ENCODE measurements at regions not wholly inside any gene's neighbourhood (a gene's known extent, or its start where the extent isn't known, plus 50 kb on each side); places are given as distances from the start of the nearest gene placed in this dataset.

GRCh38 chr18:78492064-78492812 is 487.4 kb upstream of the SALL3 start:
- no peak for TF ChIP-seq FOXA1 (IDR thresholded peaks at IDR 0.05)
- no peak for TF ChIP-seq SP1 (IDR thresholded peaks at IDR 0.05)
- TF ChIP-seq FOXK2 (IDR thresholded peaks at IDR 0.05), result no peak
- no peak for TF ChIP-seq ELF4 (IDR thresholded peaks at IDR 0.05)
- no peak for TF ChIP-seq BHLHE40 (IDR thresholded peaks at IDR 0.05; ENCODE audit: borderline replicate concordance)
- TF ChIP-seq SUZ12 (IDR thresholded peaks at IDR 0.05), result no peak
- no peak for TF ChIP-seq FOXM1 (IDR thresholded peaks at IDR 0.05; ENCODE audit: borderline replicate concordance)
- no peak for TF ChIP-seq NFRKB (IDR thresholded peaks at IDR 0.05)
- no peak for TF ChIP-seq LEF1 (IDR thresholded peaks at IDR 0.05; ENCODE audit: borderline replicate concordance)
- TF ChIP-seq TARDBP (IDR thresholded peaks at IDR 0.05), result no peak
- TF ChIP-seq PKNOX1 (IDR thresholded peaks at IDR 0.05), result no peak
- no peak for TF ChIP-seq ARNT (IDR thresholded peaks at IDR 0.05)
- TF ChIP-seq ZNF384 (IDR thresholded peaks at IDR 0.05), result no peak
